ENCODE measurements at regions not wholly inside any gene's neighbourhood (a gene's known extent, or its start where the extent isn't known, plus 50 kb on each side); places are given as distances from the start of the nearest gene placed in this dataset.

GRCh38 chr3:69567023-69567709, 172.1 kb upstream of the MITF start:
- no peak for DNase-seq

GRCh38 chr3:69566275-69566674, 173.0 kb upstream of the MITF start:
- DNase-seq, result no peak

- DNase-seq, result no peak
Measured at GRCh38 chr3:69565316-69565715, 173.9 kb upstream of the MITF start.

GRCh38 chr3:69563981-69564380, 175.3 kb upstream of the MITF start:
- no peak for DNase-seq

- DNase-seq, result no peak
Measured at GRCh38 chr3:69563151-69563550, 176.1 kb upstream of the MITF start.

- no peak for DNase-seq
Measured at GRCh38 chr3:69562020-69562419, 176.1 kb upstream of the FRMD4B start.

- no peak for DNase-seq
Measured at GRCh38 chr3:69560818-69561217, 174.9 kb upstream of the FRMD4B start.

GRCh38 chr3:69560116-69560515, 174.2 kb upstream of the FRMD4B start:
- no peak for DNase-seq

- no peak for DNase-seq
Measured at GRCh38 chr3:69558912-69559311, 173.0 kb upstream of the FRMD4B start.

GRCh38 chr3:69554576-69554975, 168.7 kb upstream of the FRMD4B start:
- DNase-seq, result no peak

GRCh38 chr3:69553888-69554287, 168.0 kb upstream of the FRMD4B start:
- DNase-seq, result no peak

GRCh38 chr3:69547461-69547880, 161.6 kb upstream of the FRMD4B start:
- no peak for DNase-seq

GRCh38 chr3:69542805-69543429, 157.0 kb upstream of the FRMD4B start:
- DNase-seq, result no peak

GRCh38 chr3:69542089-69542804, 156.4 kb upstream of the FRMD4B start:
- DNase-seq, result no peak

GRCh38 chr3:69541711-69542088, 155.8 kb upstream of the FRMD4B start:
- DNase-seq, result no peak

- DNase-seq, result no peak
Measured at GRCh38 chr3:69540706-69541581, 155.1 kb upstream of the FRMD4B start.

- DNase-seq, result no peak
Measured at GRCh38 chr3:69539134-69539533, 153.2 kb upstream of the FRMD4B start.

- DNase-seq, result no peak
Measured at GRCh38 chr3:69538281-69538680, 152.4 kb upstream of the FRMD4B start.

- no peak for DNase-seq
Measured at GRCh38 chr3:69536306-69537020, 150.6 kb upstream of the FRMD4B start.

- no peak for DNase-seq
Measured at GRCh38 chr3:69535613-69536012, 149.7 kb upstream of the FRMD4B start.

GRCh38 chr3:69532547-69533224, 146.8 kb upstream of the FRMD4B start:
- no peak for DNase-seq

Data from NCI-H1694 (cell line).